ENCODE measurements at regions not wholly inside any gene's neighbourhood (a gene's known extent, or its start where the extent isn't known, plus 50 kb on each side); places are given as distances from the start of the nearest gene placed in this dataset.

GRCh38 chr6:153435787-153436186, 304.7 kb upstream of the RGS17 start:
- TF ChIP-seq EZH2 (IDR thresholded peaks at IDR 0.05; ENCODE audit: insufficient read depth, low read length) (no peak), CTCF (IDR thresholded peaks at IDR 0.05; ENCODE audit: insufficient read depth, low read depth, low read length) (no peak)
